ENCODE measurements at regions not wholly inside any gene's neighbourhood (a gene's known extent, or its start where the extent isn't known, plus 50 kb on each side); places are given as distances from the start of the nearest gene placed in this dataset.

- Mint-ChIP-seq H3K4me1 (ENCODE audit: low read depth) (peaks cover 31% of the 10 kb centered on the region), H3K27me3 (peaks cover 9% of the 10 kb centered on the region), H3K36me3 (ENCODE audit: low read depth) (no peaks in the 10 kb centered on the region), H3K9me3 (peaks cover 17% of the 10 kb centered on the region), H3K27ac (no peak overlapping the region), H3K4me3 (no peak overlapping the region)
- intact Hi-C loops (cut with micrococcal nuclease): no loop called here
These were observed 187.8 kb upstream of the HDAC4 start for GRCh38 chr2:239588451-239589269.

- no peaks in the 10 kb centered on the region for H3K36me3 Mint-ChIP-seq (ENCODE audit: low read depth)
- no peak overlapping the region for H3K27ac Mint-ChIP-seq
- H3K9me3 Mint-ChIP-seq: peaks cover 10% of the 10 kb centered on the region
- peaks cover 9% of the 10 kb centered on the region for H3K27me3 Mint-ChIP-seq
- H3K4me3 Mint-ChIP-seq: no peak overlapping the region
- intact Hi-C loops (cut with micrococcal nuclease): no loop called here
- peaks cover 31% of the 10 kb centered on the region for H3K4me1 Mint-ChIP-seq (ENCODE audit: low read depth)
These were observed 187.0 kb upstream of the HDAC4 start for GRCh38 chr2:239587841-239588240.

DNA sequence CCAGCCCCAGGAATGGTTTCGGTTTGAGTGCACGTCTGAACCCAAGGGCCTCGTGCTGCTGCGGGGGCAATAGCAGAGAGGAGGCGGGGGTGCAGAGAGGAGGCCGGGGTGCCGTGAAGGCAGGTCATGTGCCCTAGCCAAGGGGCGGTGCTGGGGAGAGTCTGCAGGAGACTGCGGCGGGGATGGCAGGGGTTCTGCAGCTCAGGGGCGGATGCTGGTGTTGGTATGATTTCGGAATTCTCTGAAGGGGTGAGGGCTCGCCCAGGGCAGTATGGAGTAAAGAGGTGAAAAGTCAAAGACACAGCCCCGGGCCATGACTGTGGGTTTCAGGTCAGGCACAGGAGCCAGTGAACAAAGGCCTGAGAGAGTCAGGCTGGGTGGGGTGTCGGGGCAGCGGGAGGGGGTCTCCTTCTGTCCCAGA lies 186.5 kb upstream of the HDAC4 start:
- Mint-ChIP-seq H3K4me3 (no peak overlapping the region), H3K4me1 (ENCODE audit: low read depth) (peaks cover 31% of the 10 kb centered on the region), H3K36me3 (ENCODE audit: low read depth) (no peaks in the 10 kb centered on the region), H3K27me3 (peaks cover 9% of the 10 kb centered on the region), H3K27ac (no peak overlapping the region), H3K9me3 (peaks cover 5% of the 10 kb centered on the region)
- intact Hi-C loops (cut with micrococcal nuclease): no loop called here

DNA sequence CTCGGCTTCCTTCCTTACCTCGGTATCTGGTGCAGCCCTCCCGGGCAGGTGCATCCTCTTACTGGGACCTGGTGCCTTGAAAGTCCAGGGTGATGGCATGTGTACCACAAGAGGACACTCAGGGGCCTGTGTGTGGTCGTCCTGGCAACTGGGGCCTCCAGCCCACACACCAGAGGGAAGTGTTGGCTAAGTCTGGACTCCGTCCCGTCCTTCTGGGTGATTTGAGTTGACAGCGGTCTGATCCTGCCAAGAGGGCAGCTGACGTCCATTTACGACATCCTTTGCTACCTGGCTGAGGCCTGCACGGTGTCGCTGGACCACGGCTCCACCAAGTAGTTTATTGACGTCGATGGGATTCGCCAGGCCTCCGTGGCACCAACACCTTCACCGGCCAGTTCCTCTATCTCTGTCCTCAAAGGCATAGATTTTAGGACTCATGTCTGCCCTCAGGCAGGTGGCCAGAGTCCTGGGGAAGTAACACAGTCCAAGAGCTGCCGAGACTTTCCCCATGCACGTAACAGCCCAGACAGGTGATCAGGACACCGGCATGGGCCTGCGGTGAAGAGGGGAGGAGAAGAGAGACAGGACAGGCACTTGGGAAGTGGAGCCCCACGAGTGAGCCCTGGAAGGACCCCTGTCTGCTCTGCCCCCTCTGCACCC lies 186.0 kb upstream of the HDAC4 start:
- intact Hi-C loops (cut with micrococcal nuclease): no loop called here
- H3K27ac Mint-ChIP-seq: no peak overlapping the region
- no peak overlapping the region for H3K4me3 Mint-ChIP-seq
- H3K4me1 Mint-ChIP-seq (ENCODE audit: low read depth): peaks cover 31% of the 10 kb centered on the region
- H3K9me3 Mint-ChIP-seq: no peaks in the 10 kb centered on the region
- H3K27me3 Mint-ChIP-seq: peaks cover 9% of the 10 kb centered on the region
- no peaks in the 10 kb centered on the region for H3K36me3 Mint-ChIP-seq (ENCODE audit: low read depth)

DNA sequence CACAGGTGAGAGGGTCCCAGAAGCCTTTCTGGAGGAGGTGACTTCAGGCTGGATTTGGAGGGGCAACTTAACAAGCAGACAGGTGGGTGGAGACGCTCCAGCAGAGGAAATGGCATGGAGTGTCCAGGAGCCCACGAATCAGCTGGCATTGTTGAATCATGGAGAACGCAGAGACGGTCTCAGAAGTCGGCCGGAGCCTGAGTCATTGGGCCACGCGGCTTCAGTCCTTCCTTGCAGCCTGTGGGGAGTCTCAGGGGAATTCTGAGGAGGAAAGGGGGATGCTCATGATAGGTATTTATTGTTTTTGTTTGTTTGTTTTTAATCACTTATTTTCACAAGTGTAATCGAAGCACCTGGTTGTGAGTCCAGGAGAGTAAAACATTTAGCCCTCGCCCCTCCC lies 184.6 kb upstream of the HDAC4 start:
- Mint-ChIP-seq H3K9me3 (no peaks in the 10 kb centered on the region), H3K36me3 (ENCODE audit: low read depth) (no peaks in the 10 kb centered on the region), H3K27ac (no peak overlapping the region), H3K4me1 (ENCODE audit: low read depth) (peaks cover 31% of the 10 kb centered on the region), H3K27me3 (peaks cover 9% of the 10 kb centered on the region), H3K4me3 (no peak overlapping the region)
- intact Hi-C loops (cut with micrococcal nuclease): no loop called here

- intact Hi-C loops (cut with micrococcal nuclease): no loop called here
- H3K4me3 Mint-ChIP-seq: no peak overlapping the region
- H3K27ac Mint-ChIP-seq: no peak overlapping the region
- no peaks in the 10 kb centered on the region for H3K9me3 Mint-ChIP-seq
- H3K27me3 Mint-ChIP-seq: peaks cover 9% of the 10 kb centered on the region
- no peaks in the 10 kb centered on the region for H3K36me3 Mint-ChIP-seq (ENCODE audit: low read depth)
- peaks cover 35% of the 10 kb centered on the region for H3K4me1 Mint-ChIP-seq (ENCODE audit: low read depth)
These were observed 184.2 kb upstream of the HDAC4 start for GRCh38 chr2:239584986-239585385.

GRCh38 chr2:239583879-239584859 lies 183.3 kb upstream of the HDAC4 start:
- H3K36me3 Mint-ChIP-seq (ENCODE audit: low read depth): no peaks in the 10 kb centered on the region
- intact Hi-C loops (cut with micrococcal nuclease): no loop called here

DNA sequence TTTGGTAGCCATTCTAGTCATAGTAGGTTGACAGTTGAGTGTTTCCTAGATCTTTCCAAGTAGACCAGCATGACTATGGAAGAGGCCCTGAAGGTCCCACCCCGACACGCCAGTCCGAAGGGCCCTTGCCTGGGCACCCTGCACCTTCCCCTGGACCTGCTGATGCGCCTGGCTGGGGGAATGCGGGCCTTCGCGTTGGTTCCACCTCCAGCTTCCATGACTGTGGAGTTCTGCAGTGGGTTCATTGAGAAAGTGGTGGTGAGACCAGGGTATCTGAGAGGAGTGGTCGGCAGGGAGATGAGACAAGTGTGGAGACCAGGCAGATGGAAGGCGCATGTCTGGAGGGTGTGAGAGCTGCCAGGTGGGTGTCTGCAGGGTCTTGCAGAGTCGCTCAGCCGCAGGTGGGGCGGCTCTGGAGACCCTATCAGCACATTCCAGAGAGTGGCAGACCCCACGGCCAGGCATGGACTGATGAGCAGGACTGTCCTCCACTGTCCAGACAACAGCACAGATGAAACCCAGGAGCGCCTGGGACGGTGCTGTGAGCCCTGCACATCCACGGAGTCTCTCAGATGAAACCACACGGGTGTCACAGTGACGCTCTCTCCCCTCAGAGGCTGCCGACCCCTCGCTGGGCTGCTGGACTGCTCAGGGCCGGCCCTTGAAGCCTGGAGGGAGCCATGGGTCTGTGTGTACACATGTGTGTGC lies 182.5 kb upstream of the HDAC4 start:
- Mint-ChIP-seq H3K9me3 (no peaks in the 10 kb centered on the region), H3K4me1 (ENCODE audit: low read depth) (peaks cover 33% of the 10 kb centered on the region), H3K36me3 (ENCODE audit: low read depth) (no peaks in the 10 kb centered on the region), H3K4me3 (no peak overlapping the region), H3K27ac (no peak overlapping the region), H3K27me3 (peaks cover 8% of the 10 kb centered on the region)
- intact Hi-C loops (cut with micrococcal nuclease): no loop called here

More at GRCh38 chr2:239583879-239584859, 183.3 kb upstream of the HDAC4 start:
- Mint-ChIP-seq H3K27ac (no peak overlapping the region), H3K27me3 (peaks cover 9% of the 10 kb centered on the region), H3K4me3 (no peak overlapping the region), H3K9me3 (no peaks in the 10 kb centered on the region), H3K4me1 (ENCODE audit: low read depth) (peaks cover 37% of the 10 kb centered on the region)

- Mint-ChIP-seq H3K9me3 (no peaks in the 10 kb centered on the region), H3K4me1 (ENCODE audit: low read depth) (peaks cover 28% of the 10 kb centered on the region), H3K36me3 (ENCODE audit: low read depth) (no peaks in the 10 kb centered on the region), H3K27ac (no peak overlapping the region), H3K27me3 (peaks cover 4% of the 10 kb centered on the region), H3K4me3 (no peak overlapping the region)
- intact Hi-C loops (cut with micrococcal nuclease): no loop called here
These were observed 181.7 kb upstream of the HDAC4 start for GRCh38 chr2:239582476-239582875.

DNA sequence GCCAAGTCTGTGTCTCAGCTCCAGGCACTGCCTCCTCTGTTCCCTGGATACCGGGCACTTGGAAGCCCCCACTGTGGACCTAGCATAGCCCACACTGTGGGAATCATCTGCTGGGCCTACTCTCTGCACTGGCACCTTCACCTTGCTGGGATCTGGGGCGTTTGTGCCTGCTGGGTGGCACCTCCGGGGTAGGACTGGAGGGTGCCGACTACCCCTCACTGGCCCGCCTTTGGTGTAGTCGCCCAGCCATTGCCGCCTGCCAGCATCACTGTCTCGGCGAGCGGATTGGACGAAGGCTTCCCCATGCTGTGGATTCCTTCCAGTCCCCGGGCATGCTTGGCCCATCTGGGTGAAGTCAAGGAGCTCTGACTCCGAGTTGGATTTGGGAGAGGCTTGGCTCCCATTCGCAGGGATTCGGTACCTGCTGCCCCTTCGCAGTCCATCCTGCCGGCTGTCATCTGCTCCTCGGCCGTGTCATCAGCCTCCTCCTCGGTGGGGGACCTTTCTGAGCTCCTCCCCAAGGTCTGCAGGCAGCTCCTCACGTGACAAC lies 180.6 kb upstream of the HDAC4 start:
- Mint-ChIP-seq H3K4me3 (no peak overlapping the region), H3K36me3 (ENCODE audit: low read depth) (no peaks in the 10 kb centered on the region), H3K27ac (no peak overlapping the region), H3K27me3 (peaks cover 1% of the 10 kb centered on the region), H3K9me3 (no peaks in the 10 kb centered on the region), H3K4me1 (ENCODE audit: low read depth) (peaks cover 19% of the 10 kb centered on the region)
- intact Hi-C loops (cut with micrococcal nuclease): no loop called here

- no peak overlapping the region for H3K4me3 Mint-ChIP-seq
- H3K27ac Mint-ChIP-seq: no peak overlapping the region
- H3K27me3 Mint-ChIP-seq: peaks cover 4% of the 10 kb centered on the region
- H3K36me3 Mint-ChIP-seq (ENCODE audit: low read depth): no peaks in the 10 kb centered on the region
- intact Hi-C loops (cut with micrococcal nuclease): no loop called here
- no peaks in the 10 kb centered on the region for H3K9me3 Mint-ChIP-seq
- H3K4me1 Mint-ChIP-seq (ENCODE audit: low read depth): peaks cover 19% of the 10 kb centered on the region
These were observed 179.3 kb upstream of the HDAC4 start for GRCh38 chr2:239580199-239580527.

- Mint-ChIP-seq H3K27ac (no peak overlapping the region), H3K27me3 (peaks cover 4% of the 10 kb centered on the region), H3K4me1 (ENCODE audit: low read depth) (peaks cover 19% of the 10 kb centered on the region), H3K36me3 (ENCODE audit: low read depth) (no peaks in the 10 kb centered on the region), H3K4me3 (no peak overlapping the region), H3K9me3 (no peaks in the 10 kb centered on the region)
- intact Hi-C loops (cut with micrococcal nuclease): no loop called here
These were observed 178.8 kb upstream of the HDAC4 start for GRCh38 chr2:239579524-239580198.

GRCh38 chr2:239579081-239579480 lies 178.3 kb upstream of the HDAC4 start:
- H3K27me3 Mint-ChIP-seq: peaks cover 4% of the 10 kb centered on the region
- H3K27ac Mint-ChIP-seq: no peak overlapping the region
- no peak overlapping the region for H3K4me3 Mint-ChIP-seq
- H3K9me3 Mint-ChIP-seq: no peaks in the 10 kb centered on the region
- intact Hi-C loops (cut with micrococcal nuclease): no loop called here
- H3K4me1 Mint-ChIP-seq (ENCODE audit: low read depth): peaks cover 19% of the 10 kb centered on the region
- H3K36me3 Mint-ChIP-seq (ENCODE audit: low read depth): no peaks in the 10 kb centered on the region

Data from dendritic cell treated with granulocyte-macrophage colony-stimulating factor and Interleukin-4, amounts not matched to agents 40 ng/mL and 50 ng/mL, for 4 days (primary cell).